SK-N-SH treated with all-trans-retinoic acid at 6 μM for 48 hours (cell line): ENCODE measurements at regions not wholly inside any gene's neighbourhood (a gene's known extent, or its start where the extent isn't known, plus 50 kb on each side); places are given as distances from the start of the nearest gene placed in this dataset.

Experiments
- ISL1 ChIP-seq: fragments of 250-450 bp; sonication (Bioruptor Pico); IDR thresholded peaks from 2 replicates; pipeline ENCODE4 v2.1.2; 2022; ENCODE audit warnings: mild to moderate bottlenecking, moderate library complexity
- TCF4 ChIP-seq: fragments of 250-450 bp; sonication (Bioruptor Pico); IDR thresholded peaks from 2 replicates; pipeline ENCODE4 v1.8.0; 2021; ENCODE audit warnings: mild to moderate bottlenecking, moderate library complexity, borderline replicate concordance
- ZNF8 ChIP-seq: fragments of 450-650 bp; formaldehyde crosslinking; IDR thresholded peaks from 2 replicates; pipeline ENCODE4 v1.5.0; 2020; ENCODE audit warnings: mild to moderate bottlenecking, moderate library complexity

- TF ChIP-seq TCF4 (CRISPR knock-in tag) (no peak), ISL1 (CRISPR knock-in tag) (no peak), ZNF8 (no peak)
Measured at GRCh38 chr16:55179852-55180585, 144.0 kb upstream of the IRX6 start.
